ENCODE measurements at regions not wholly inside any gene's neighbourhood (a gene's known extent, or its start where the extent isn't known, plus 50 kb on each side); places are given as distances from the start of the nearest gene placed in this dataset.
"Not testable (repeated sequence)": the region's sequence is repeated elsewhere in the genome, so short reads cannot be mapped to it uniquely, and the experiment has no call there.

GRCh38 chr2:116545286-116546068 lies 1269.0 kb upstream of the DDX18 start:
- ATAC-seq (replicated peaks) (no peak), DNase-seq (no peak)
- H3K27me3 Mint-ChIP-seq = no peaks in the 10 kb centered on the region
- H3K9me3 Mint-ChIP-seq = peaks cover 8 to 9% of the 10 kb centered on the region in 2 donors
- no peaks in the 10 kb centered on the region for H3K4me1 Mint-ChIP-seq
- no peaks in the 10 kb centered on the region for H3K36me3 Mint-ChIP-seq
- H3K4me3 Mint-ChIP-seq = no peak overlapping the region
- no peak overlapping the region for H3K27ac Mint-ChIP-seq

GRCh38 chr2:116552738-116553419 lies 1261.6 kb upstream of the DDX18 start:
- ATAC-seq (replicated peaks); H3K9me3 Mint-ChIP-seq; H3K27ac Mint-ChIP-seq; DNase-seq; H3K27me3 Mint-ChIP-seq; H3K36me3 Mint-ChIP-seq; H3K4me3 Mint-ChIP-seq; H3K4me1 Mint-ChIP-seq: not testable (repeated sequence)

DNA sequence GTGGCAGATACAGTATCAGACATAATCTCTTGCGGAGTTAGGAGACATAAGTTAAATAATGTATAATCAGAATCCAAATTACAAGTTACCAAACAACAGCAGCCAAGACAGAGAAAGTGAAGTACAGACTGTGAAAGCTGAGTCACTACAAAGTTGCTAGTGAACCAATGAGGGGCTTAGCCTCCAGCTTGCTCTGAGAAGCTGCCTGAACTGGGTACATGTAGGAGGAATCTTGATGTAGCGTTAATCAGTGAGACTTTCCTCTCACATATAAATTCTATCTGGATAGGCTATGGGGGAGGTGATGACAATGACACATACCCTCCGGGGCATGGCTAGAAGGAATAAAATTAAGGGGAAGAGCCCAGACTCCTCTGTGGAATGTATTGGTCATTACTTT lies 1234.3 kb upstream of the DDX18 start:
- Mint-ChIP-seq H3K4me3 (no peak overlapping the region), H3K27me3 (no peaks in the 10 kb centered on the region), H3K27ac (no peak overlapping the region), H3K4me1 (no peaks in the 10 kb centered on the region), H3K9me3 (peaks cover 1 to 7% of the 10 kb centered on the region in 2 donors), H3K36me3 (no peaks in the 10 kb centered on the region)
- ATAC-seq (replicated peaks) (no peak), DNase-seq (no peak)

DNA sequence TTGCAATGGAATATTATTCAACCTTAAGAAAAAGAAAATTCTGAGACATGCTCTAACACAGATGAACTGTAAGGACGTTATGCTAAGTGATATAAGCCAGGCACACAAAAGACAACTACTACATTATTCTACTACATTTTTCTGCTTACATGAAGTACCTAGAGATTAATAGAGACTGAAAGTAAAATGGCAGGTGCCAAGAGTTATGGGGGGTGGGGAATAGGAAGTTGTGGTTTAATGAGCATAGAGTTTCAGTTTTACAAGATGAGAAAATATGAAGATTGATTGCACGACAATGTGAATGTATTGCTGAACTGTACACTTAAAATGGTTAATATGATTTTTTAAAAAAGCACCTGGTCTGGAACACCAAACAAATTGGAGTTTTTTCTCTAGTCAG lies 1231.6 kb upstream of the DDX18 start:
- no peaks in the 10 kb centered on the region for H3K4me1 Mint-ChIP-seq

DNA sequence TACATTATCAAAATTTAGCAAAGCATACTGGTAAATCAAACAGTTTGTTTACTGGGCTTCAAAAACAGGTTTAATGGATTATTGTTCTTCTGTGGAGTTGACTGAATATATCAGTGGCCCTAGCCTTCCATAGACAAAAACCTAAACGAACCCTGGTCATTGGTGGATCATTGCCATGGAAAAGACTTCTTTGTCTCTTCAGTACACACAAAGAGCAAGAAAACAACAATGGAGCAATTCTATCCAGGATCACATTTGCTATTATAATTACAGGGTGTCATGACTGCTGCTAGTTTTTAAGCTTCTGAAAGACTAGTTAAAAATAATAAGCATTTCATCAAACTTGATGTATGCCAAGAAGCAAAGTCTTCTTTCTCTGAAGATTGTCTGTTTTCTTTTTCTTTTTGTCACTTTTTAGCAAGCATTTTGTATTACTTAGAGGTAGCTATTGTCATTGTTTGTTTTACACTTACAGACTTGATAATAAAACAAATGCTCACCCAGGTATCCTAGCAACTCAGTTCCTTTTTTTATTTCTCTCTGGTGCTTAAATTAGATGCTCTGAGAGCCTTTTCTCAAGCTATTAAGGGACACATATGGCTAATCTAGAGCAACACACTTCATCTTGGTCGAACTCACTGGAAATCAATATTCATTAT lies 1228.7 kb upstream of the DDX18 start:
- no peak overlapping the region for H3K27ac Mint-ChIP-seq
- H3K36me3 Mint-ChIP-seq = no peaks in the 10 kb centered on the region
- H3K4me3 Mint-ChIP-seq = no peak overlapping the region
- peaks cover 6 to 13% of the 10 kb centered on the region in 2 donors for H3K9me3 Mint-ChIP-seq
- H3K27me3 Mint-ChIP-seq = no peaks in the 10 kb centered on the region
- ATAC-seq (replicated peaks) (no peak), DNase-seq (no peak)
- no peaks in the 10 kb centered on the region for H3K4me1 Mint-ChIP-seq

More for the DNA sequence above, 1231.6 kb upstream of the DDX18 start:
- no peak for DNase-seq
- no peaks in the 10 kb centered on the region for H3K36me3 Mint-ChIP-seq
- peaks cover 1 to 4% of the 10 kb centered on the region in 2 donors for H3K9me3 Mint-ChIP-seq
- no peak overlapping the region for H3K27ac Mint-ChIP-seq
- no peak for ATAC-seq (replicated peaks)
- no peaks in the 10 kb centered on the region for H3K27me3 Mint-ChIP-seq
- no peak overlapping the region for H3K4me3 Mint-ChIP-seq

DNA sequence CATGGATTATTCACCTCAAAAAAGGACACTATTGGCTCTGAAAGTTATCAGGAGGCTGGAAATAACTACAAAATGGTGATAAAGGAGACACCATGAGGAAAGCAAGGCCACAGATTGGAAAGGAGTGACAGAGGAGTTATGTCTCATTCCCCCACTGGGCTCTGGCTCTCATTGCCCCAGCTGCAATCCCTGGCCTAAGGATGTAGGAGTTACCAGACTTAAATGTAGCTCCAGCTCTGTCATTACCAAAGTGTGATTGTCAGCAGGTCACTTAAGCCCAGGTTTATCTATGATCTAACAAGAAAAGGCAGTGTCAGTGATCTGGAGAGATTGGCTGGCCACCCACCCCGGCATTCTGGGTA lies 1228.2 kb upstream of the DDX18 start:
- ATAC-seq (replicated peaks) = no peak
- Mint-ChIP-seq H3K27me3 (no peaks in the 10 kb centered on the region), H3K9me3 (peaks cover 6 to 13% of the 10 kb centered on the region in 2 donors), H3K27ac (no peak overlapping the region), H3K36me3 (no peaks in the 10 kb centered on the region), H3K4me3 (no peak overlapping the region), H3K4me1 (no peaks in the 10 kb centered on the region)
- DNase-seq = no peak

Measured in stimulated activated naive B cell treated with anti-CD40 and anti-IgM and Interleukin-4, amounts not matched to agents 10 μg/mL and 1 μg/mL and 100 μg/mL, for 72 hours (primary cell).